ENCODE measurements at regions not wholly inside any gene's neighbourhood (a gene's known extent, or its start where the extent isn't known, plus 50 kb on each side); places are given as distances from the start of the nearest gene placed in this dataset.

DNA sequence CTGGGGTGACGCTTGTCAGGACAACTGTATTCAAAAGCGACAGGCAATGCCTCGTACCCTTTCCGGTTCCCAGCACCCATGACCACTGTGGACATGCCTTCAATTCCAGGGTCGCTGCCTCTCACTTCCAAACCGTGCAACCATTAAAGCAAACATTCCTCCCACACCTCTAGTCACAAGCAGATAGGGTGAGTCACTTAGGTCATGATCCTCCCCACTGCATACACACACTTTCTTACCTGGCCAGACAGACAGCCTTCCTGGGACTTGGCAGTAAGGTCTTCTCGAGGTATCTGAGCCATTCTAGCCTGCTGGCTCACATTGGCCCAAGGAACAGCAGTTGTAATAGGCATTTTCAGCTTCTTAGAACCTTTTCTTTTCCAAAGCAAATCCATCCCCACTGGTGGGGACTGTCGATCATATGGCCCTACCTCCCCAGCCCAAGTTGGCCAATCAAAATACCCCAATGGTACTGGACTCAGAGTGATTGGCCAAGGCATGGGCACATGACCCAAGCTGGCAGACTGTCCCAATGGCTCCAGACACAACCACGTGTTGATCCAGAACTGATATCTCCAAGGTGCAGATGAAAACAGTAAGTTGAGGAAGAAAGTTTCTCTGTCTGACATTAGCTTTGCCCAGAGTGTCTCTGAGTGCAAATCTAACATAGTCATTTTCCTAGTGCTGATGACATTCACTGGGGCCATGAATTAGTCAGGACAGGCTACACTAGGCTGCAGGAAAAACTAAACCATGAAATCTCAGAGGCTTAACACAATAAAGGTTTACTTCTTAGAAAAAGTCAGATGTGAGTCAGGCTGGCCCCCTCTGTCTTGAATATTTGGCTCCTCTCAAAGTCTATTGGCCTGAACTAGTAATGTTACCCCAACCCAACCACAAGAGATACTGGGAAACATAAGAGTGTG, 113.8 kb downstream of the RRAGC start:
- peak; percentile 80 for DNase-seq (ENCODE audit: low read depth)
- no peaks in the 10 kb centered on the region for H3K36me3 ChIP-seq (ENCODE audit: control insufficient read depth, insufficient read depth, low read length)
- no peak overlapping the region for H3K4me3 ChIP-seq (ENCODE audit: low read depth, low read length)
- peak; percentile 83 for FAIRE-seq
- H3K27me3 ChIP-seq (ENCODE audit: control insufficient read depth, insufficient read depth, low read length) = no peaks in the 10 kb centered on the region
- TF ChIP-seq, protein P1, sequence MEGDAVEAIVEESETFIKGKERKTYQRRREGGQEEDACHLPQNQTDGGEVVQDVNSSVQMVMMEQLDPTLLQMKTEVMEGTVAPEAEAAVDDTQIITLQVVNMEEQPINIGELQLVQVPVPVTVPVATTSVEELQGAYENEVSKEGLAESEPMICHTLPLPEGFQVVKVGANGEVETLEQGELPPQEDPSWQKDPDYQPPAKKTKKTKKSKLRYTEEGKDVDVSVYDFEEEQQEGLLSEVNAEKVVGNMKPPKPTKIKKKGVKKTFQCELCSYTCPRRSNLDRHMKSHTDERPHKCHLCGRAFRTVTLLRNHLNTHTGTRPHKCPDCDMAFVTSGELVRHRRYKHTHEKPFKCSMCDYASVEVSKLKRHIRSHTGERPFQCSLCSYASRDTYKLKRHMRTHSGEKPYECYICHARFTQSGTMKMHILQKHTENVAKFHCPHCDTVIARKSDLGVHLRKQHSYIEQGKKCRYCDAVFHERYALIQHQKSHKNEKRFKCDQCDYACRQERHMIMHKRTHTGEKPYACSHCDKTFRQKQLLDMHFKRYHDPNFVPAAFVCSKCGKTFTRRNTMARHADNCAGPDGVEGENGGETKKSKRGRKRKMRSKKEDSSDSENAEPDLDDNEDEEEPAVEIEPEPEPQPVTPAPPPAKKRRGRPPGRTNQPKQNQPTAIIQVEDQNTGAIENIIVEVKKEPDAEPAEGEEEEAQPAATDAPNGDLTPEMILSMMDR (IDR thresholded peaks at IDR 0.05; ENCODE audit: insufficient read depth, low read length, severe bottlenecking) = no peak

- Histone ChIP-seq H3K27me3 (ENCODE audit: control insufficient read depth, insufficient read depth, low read length) (no peaks in the 10 kb centered on the region), H3K36me3 (ENCODE audit: control insufficient read depth, insufficient read depth, low read length) (no peaks in the 10 kb centered on the region), H3K4me3 (ENCODE audit: low read depth, low read length) (no peak overlapping the region)
- DNase-seq (ENCODE audit: low read depth) (no peak), FAIRE-seq (peak; percentile 18)
- TF ChIP-seq, protein P1 (IDR thresholded peaks at IDR 0.05; ENCODE audit: insufficient read depth, low read length, severe bottlenecking) = no peak
These were observed 114.9 kb downstream of the RRAGC start for GRCh38 chr1:38744452-38745350.

GRCh38 chr1:38743184-38743583, 116.4 kb downstream of the RRAGC start:
- DNase-seq (ENCODE audit: low read depth) (no peak), FAIRE-seq (no peak)
- no peaks in the 10 kb centered on the region for H3K27me3 ChIP-seq (ENCODE audit: control insufficient read depth, insufficient read depth, low read length)
- TF ChIP-seq, protein P1 (IDR thresholded peaks at IDR 0.05; ENCODE audit: insufficient read depth, low read length, severe bottlenecking) = no peak
- no peaks in the 10 kb centered on the region for H3K36me3 ChIP-seq (ENCODE audit: control insufficient read depth, insufficient read depth, low read length)
- no peak overlapping the region for H3K4me3 ChIP-seq (ENCODE audit: low read depth, low read length)

DNA sequence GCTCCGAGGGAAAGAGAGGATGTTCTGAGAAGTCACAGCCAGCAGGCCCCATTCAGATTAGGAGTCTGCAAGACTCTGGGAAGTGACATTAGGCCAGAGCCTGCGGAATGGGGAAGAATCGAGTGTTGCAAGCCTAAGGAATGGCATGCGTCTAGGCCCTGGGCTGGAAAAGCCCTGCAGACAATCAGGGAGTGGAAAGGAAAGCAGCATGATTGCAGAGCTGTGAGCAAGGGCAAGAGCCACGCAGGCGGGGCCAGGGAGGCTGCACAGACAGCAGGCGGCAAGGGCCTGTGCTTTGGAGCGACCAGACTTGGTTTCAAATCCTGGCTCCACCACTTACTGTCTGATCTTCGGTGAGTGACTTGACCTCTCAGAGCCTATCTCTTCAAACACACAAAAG, 118.2 kb downstream of the RRAGC start:
- FAIRE-seq (peak; percentile 32), DNase-seq (ENCODE audit: low read depth) (no peak)
- Histone ChIP-seq H3K4me3 (ENCODE audit: low read depth, low read length) (no peak overlapping the region), H3K27me3 (ENCODE audit: control insufficient read depth, insufficient read depth, low read length) (no peaks in the 10 kb centered on the region), H3K36me3 (ENCODE audit: control insufficient read depth, insufficient read depth, low read length) (no peaks in the 10 kb centered on the region)
- TF ChIP-seq, protein P1 (IDR thresholded peaks at IDR 0.05; ENCODE audit: insufficient read depth, low read length, severe bottlenecking) = no peak

DNA sequence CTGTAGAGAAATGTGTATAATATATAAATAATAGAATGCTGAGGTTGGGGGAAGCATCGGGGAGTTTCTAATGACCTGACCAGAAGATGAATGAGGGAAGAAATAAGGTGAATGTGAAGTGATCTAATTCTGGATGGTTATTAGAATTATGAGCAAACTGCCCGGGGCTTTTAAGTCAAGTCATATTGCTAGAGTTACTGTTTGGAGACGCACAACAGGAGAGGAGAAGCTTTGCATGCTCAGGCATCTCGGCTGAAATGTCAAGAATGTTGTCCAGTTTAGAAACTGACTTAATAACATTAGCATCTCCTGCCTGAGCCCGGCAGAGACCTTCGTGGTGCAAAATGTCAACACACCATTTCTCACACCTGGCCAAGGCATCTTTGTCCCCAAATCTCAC, 119.1 kb downstream of the RRAGC start:
- Histone ChIP-seq H3K36me3 (ENCODE audit: control insufficient read depth, insufficient read depth, low read length) (no peaks in the 10 kb centered on the region), H3K4me3 (ENCODE audit: low read depth, low read length) (no peak overlapping the region), H3K27me3 (ENCODE audit: control insufficient read depth, insufficient read depth, low read length) (no peaks in the 10 kb centered on the region)
- peak; percentile 89 for DNase-seq (ENCODE audit: low read depth)
- no peak for FAIRE-seq
- TF ChIP-seq, protein P1 (IDR thresholded peaks at IDR 0.05; ENCODE audit: insufficient read depth, low read length, severe bottlenecking) = no peak
